ENCODE measurements at regions not wholly inside any gene's neighbourhood (a gene's known extent, or its start where the extent isn't known, plus 50 kb on each side); places are given as distances from the start of the nearest gene placed in this dataset.

- no peaks in the 10 kb centered on the region for H3K9me3 Mint-ChIP-seq (ENCODE audit: low read depth, unreplicated experiment)
- peak overlapping the region; percentile 21 for H3K27ac Mint-ChIP-seq (ENCODE audit: unreplicated experiment)
- CTCF ChIA-PET: no interaction called here
- no peak overlapping the region for H3K4me3 Mint-ChIP-seq (ENCODE audit: low read depth, unreplicated experiment)
- H3K4me1 Mint-ChIP-seq (ENCODE audit: low read depth, unreplicated experiment): peaks cover 25% of the 10 kb centered on the region
- TF ChIP-seq, protein P1, sequence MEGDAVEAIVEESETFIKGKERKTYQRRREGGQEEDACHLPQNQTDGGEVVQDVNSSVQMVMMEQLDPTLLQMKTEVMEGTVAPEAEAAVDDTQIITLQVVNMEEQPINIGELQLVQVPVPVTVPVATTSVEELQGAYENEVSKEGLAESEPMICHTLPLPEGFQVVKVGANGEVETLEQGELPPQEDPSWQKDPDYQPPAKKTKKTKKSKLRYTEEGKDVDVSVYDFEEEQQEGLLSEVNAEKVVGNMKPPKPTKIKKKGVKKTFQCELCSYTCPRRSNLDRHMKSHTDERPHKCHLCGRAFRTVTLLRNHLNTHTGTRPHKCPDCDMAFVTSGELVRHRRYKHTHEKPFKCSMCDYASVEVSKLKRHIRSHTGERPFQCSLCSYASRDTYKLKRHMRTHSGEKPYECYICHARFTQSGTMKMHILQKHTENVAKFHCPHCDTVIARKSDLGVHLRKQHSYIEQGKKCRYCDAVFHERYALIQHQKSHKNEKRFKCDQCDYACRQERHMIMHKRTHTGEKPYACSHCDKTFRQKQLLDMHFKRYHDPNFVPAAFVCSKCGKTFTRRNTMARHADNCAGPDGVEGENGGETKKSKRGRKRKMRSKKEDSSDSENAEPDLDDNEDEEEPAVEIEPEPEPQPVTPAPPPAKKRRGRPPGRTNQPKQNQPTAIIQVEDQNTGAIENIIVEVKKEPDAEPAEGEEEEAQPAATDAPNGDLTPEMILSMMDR (IDR thresholded peaks at IDR 0.05; ENCODE audit: unreplicated experiment): no peak
- intact Hi-C loops (cut with micrococcal nuclease; ENCODE audit: unreplicated experiment): no loop called here
- no peak for DNase-seq
- H3K27me3 Mint-ChIP-seq (ENCODE audit: unreplicated experiment): no peaks in the 10 kb centered on the region
- peaks cover 5% of the 10 kb centered on the region for H3K36me3 Mint-ChIP-seq (ENCODE audit: insufficient read depth, unreplicated experiment)
- no TSS peak for BruUV-seq (replicated peaks)
Measured at GRCh38 chr7:98774884-98775283, 94.9 kb downstream of the TMEM130 start.

GRCh38 chr7:98777051-98777450 lies 92.8 kb downstream of the TMEM130 start:
- Mint-ChIP-seq H3K27ac (ENCODE audit: unreplicated experiment) (no peak overlapping the region), H3K36me3 (ENCODE audit: insufficient read depth, unreplicated experiment) (peaks cover 5% of the 10 kb centered on the region), H3K4me1 (ENCODE audit: low read depth, unreplicated experiment) (peaks cover 32% of the 10 kb centered on the region), H3K27me3 (ENCODE audit: unreplicated experiment) (no peaks in the 10 kb centered on the region), H3K9me3 (ENCODE audit: low read depth, unreplicated experiment) (no peaks in the 10 kb centered on the region), H3K4me3 (ENCODE audit: low read depth, unreplicated experiment) (no peak overlapping the region)
- no TSS peak for BruUV-seq (replicated peaks)
- intact Hi-C loops (cut with micrococcal nuclease; ENCODE audit: unreplicated experiment): no loop called here
- TF ChIP-seq, protein P1 (IDR thresholded peaks at IDR 0.05; ENCODE audit: unreplicated experiment): no peak
- CTCF ChIA-PET: no interaction called here
- no peak for DNase-seq

GRCh38 chr7:98778421-98778820 lies 91.4 kb downstream of the TMEM130 start:
- intact Hi-C loops (cut with micrococcal nuclease; ENCODE audit: unreplicated experiment): no loop called here
- TF ChIP-seq, protein P1 (IDR thresholded peaks at IDR 0.05; ENCODE audit: unreplicated experiment): no peak
- H3K27ac Mint-ChIP-seq (ENCODE audit: unreplicated experiment): no peak overlapping the region
- H3K36me3 Mint-ChIP-seq (ENCODE audit: insufficient read depth, unreplicated experiment): no peaks in the 10 kb centered on the region
- no peaks in the 10 kb centered on the region for H3K27me3 Mint-ChIP-seq (ENCODE audit: unreplicated experiment)
- no peak for DNase-seq
- H3K4me1 Mint-ChIP-seq (ENCODE audit: low read depth, unreplicated experiment): peaks cover 32% of the 10 kb centered on the region
- no peaks in the 10 kb centered on the region for H3K9me3 Mint-ChIP-seq (ENCODE audit: low read depth, unreplicated experiment)
- no peak overlapping the region for H3K4me3 Mint-ChIP-seq (ENCODE audit: low read depth, unreplicated experiment)
- CTCF ChIA-PET: interaction anchor here (0.7 kb wide), 1 partner anchor 526 kb away, joined by 3 read pairs; no protein-coding TSS in a partner anchor
- no TSS peak for BruUV-seq (replicated peaks)

DNA sequence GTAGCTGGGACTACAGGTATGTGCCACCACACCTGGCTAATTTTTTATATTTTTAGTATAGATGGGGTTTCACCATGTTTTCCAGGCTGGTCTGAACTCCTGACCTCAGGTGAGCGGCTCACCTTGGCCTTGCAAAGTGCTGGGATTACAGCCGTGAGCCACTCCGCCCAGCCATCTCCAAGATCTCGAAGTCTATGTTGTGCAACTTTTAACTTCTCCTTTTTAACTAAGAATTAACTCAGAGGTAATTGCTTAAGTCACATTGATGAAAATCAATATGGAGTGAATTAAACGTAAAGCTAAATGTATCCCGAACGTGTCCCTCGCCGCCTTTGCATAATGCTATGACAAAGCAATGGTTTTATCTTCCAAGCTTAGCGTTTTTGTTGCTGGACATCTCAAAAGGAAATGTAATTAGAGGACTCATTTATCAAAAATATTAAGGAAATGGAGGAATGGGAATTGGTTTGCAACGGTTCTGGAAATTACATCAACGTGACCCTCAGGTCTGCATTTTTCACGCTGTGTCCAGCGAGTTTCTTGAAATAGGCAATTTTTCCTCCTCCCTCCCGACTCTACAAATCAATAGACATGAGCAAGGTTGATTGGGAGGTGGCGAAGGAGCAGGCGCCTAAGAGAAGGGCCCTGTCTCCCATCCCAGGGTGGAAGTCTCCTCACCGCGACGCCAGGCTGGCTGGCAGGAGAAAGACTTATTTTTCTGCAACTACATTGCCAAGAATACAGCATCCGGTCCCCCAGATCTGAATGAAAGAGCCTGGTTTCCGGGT lies 89.8 kb downstream of the TMEM130 start:
- Mint-ChIP-seq H3K27ac (ENCODE audit: unreplicated experiment) (no peak overlapping the region), H3K4me1 (ENCODE audit: low read depth, unreplicated experiment) (peaks cover 32% of the 10 kb centered on the region), H3K36me3 (ENCODE audit: insufficient read depth, unreplicated experiment) (no peaks in the 10 kb centered on the region), H3K27me3 (ENCODE audit: unreplicated experiment) (peaks cover under 1% of the 10 kb centered on the region), H3K4me3 (ENCODE audit: low read depth, unreplicated experiment) (no peak overlapping the region), H3K9me3 (ENCODE audit: low read depth, unreplicated experiment) (no peaks in the 10 kb centered on the region)
- intact Hi-C loops (cut with micrococcal nuclease; ENCODE audit: unreplicated experiment): no loop called here
- BruUV-seq (replicated peaks): no TSS peak
- CTCF ChIA-PET: interaction anchor here (0.5 to 0.6 kb wide), 2 partner anchors 48 to 67 kb away, joined by 4 to 7 read pairs; no protein-coding TSS in a partner anchor
- TF ChIP-seq, protein P1 (IDR thresholded peaks at IDR 0.05; ENCODE audit: unreplicated experiment): no peak
- no peak for DNase-seq
